ENCODE measurements at regions not wholly inside any gene's neighbourhood (a gene's known extent, or its start where the extent isn't known, plus 50 kb on each side); places are given as distances from the start of the nearest gene placed in this dataset.

GRCh38 chr2:16223161-16223840 is 283.0 kb downstream of the MYCN start:
- Histone ChIP-seq H3K4me3 (no peak overlapping the region), H3K9me3 (replicated peaks in 1 of 3) (no peaks in the 10 kb centered on the region), H3K4me1 (replicated peaks in 1 of 2) (no peaks in the 10 kb centered on the region), H3K36me3 (replicated peaks in 1 of 2) (no peaks in the 10 kb centered on the region), H3K27me3 (no peaks in the 10 kb centered on the region), H3K27ac (no peak overlapping the region)
- intact Hi-C loops (cut with DNase I): no loop called here
- no peak for DNase-seq
- no peak for TF ChIP-seq POLR2A (IDR thresholded peaks at IDR 0.05)
- no peak for TF ChIP-seq CTCF (IDR thresholded peaks at IDR 0.05)
- WGBS, 4 donors: 68 to 77% (median 72%) methylated on average over 11 to 13 of the region's 13 CpGs

- WGBS, 4 donors: 94 to 100% (median 97%) methylated on average over 2 of the region's 2 CpGs
- no peak overlapping the region for H3K4me3 ChIP-seq
- no peak for DNase-seq
- H3K4me1 ChIP-seq (replicated peaks in 1 of 2): no peaks in the 10 kb centered on the region
- TF ChIP-seq POLR2A (IDR thresholded peaks at IDR 0.05) (no peak), CTCF (IDR thresholded peaks at IDR 0.05) (no peak)
- H3K27me3 ChIP-seq: no peaks in the 10 kb centered on the region
- no peaks in the 10 kb centered on the region for H3K9me3 ChIP-seq (replicated peaks in 1 of 3)
- no peaks in the 10 kb centered on the region for H3K36me3 ChIP-seq (replicated peaks in 1 of 2)
- intact Hi-C loops (cut with DNase I): no loop called here
- H3K27ac ChIP-seq: no peak overlapping the region
Observed at GRCh38 chr2:16222326-16222725, 282.0 kb downstream of the MYCN start.

- Histone ChIP-seq H3K36me3 (replicated peaks in 1 of 2) (no peaks in the 10 kb centered on the region), H3K9me3 (replicated peaks in 1 of 3) (no peaks in the 10 kb centered on the region), H3K4me1 (replicated peaks in 1 of 2) (no peaks in the 10 kb centered on the region), H3K27ac (no peak overlapping the region), H3K27me3 (no peaks in the 10 kb centered on the region), H3K4me3 (no peak overlapping the region)
- no peak for DNase-seq
- WGBS, 4 donors: 78 to 83% (median 81%) methylated on average over 7 of the region's 7 CpGs
- intact Hi-C loops (cut with DNase I): no loop called here
- TF ChIP-seq POLR2A (IDR thresholded peaks at IDR 0.05) (no peak), CTCF (IDR thresholded peaks at IDR 0.05) (no peak)
Observed at GRCh38 chr2:16221461-16222010, 281.2 kb downstream of the MYCN start.

- no peaks in the 10 kb centered on the region for H3K9me3 ChIP-seq (replicated peaks in 1 of 3)
- intact Hi-C loops (cut with DNase I): no loop called here
- no peak overlapping the region for H3K4me3 ChIP-seq
- 87 to 94% (median 89%) methylated on average over 9 of the region's 9 CpGs for WGBS, 4 donors
- H3K4me1 ChIP-seq (replicated peaks in 1 of 2): no peaks in the 10 kb centered on the region
- no peak for TF ChIP-seq POLR2A (IDR thresholded peaks at IDR 0.05)
- no peak for TF ChIP-seq CTCF (IDR thresholded peaks at IDR 0.05)
- no peaks in the 10 kb centered on the region for H3K36me3 ChIP-seq (replicated peaks in 1 of 2)
- no peak for DNase-seq
- H3K27ac ChIP-seq: no peak overlapping the region
- no peaks in the 10 kb centered on the region for H3K27me3 ChIP-seq
Observed at GRCh38 chr2:16219292-16219975, 279.1 kb downstream of the MYCN start.
